Heart left ventricle (tissue), 13 donors: ENCODE measurements at regions not wholly inside any gene's neighbourhood (a gene's known extent, or its start where the extent isn't known, plus 50 kb on each side); places are given as distances from the start of the nearest gene placed in this dataset.

ENCODE experiments used
- POLR2A ChIP-seq, 2 donors: fragments of 450-650 bp; IDR thresholded peaks; one replicate each; pipeline ENCODE4 v1.6.1; 2017; ENCODE audit warnings: antibody characterized with exemption in 2 of 2, mild to moderate bottlenecking in 2 of 2, moderate library complexity in 2 of 2
- TF ChIP-seq, protein P1 (sequence below), 12 donors: fragments of 200-600 bp; sonication (generic) in 4 of 12; IDR thresholded peaks; one replicate each; pipeline versions ENCODE4 v1.5.0 to v1.8.0; 2018 to 2022; ENCODE audit warnings: antibody characterized with exemption in 12 of 12, mild to moderate bottlenecking in 5 of 12
- donor health status: ischemic (EF 13 %, LVEDD 7.1; RV severe dilation, severe dysfunction).
- donor health status: DM: no; HTN: yes; CAD: no.
- donor health status: DM: no; HTN: no; CAD: no.
- donor health status: ischemic (EF 25% LVEDD 6.9; RV normal size, moderate dysfunction).
- donor health status: ischemic (EF 25% LVEDD 5.7; RV mildly dilated, moderate dysfunction).
- donor health status: ischemic (EF 35%, LVEDD 5.7; RV mildly dilated, moderate dysfunction).
- donor health status: nonischemic (EF 11% LVEDD 7.7; RV severe dilation, severe dysfunction).
- donor health status: DM: yes; HTN: yes; CAD: no.
- donor health status: PGD.
- donor health status: ischemic (EF 29% LVEDD 5.4; RV normal size, mild dysfunction).
- donor health status: nonischemic (EF 23%, LVEDD 6.1; RV moderate dilation, normal function).

DNA sequence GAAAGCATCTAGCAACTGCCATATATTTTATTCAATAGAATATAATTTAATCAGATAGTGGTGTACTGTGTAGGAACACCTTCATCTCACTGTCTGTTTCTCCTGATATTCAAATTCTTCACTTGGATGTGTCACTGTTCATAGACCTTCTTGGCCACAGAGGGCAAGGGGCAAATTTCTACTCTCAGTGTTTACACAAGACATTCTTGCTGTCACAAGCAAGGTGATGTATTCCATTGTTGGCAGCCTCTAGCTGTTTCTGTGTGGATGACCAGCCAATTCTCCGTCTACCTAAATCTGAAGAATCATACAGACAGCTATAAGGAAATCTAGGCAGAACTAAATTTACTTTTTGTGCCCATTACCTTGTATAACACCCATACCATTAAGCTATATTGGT is 948.3 kb downstream of the CNTNAP5 start:
- TF ChIP-seq, protein P1, sequence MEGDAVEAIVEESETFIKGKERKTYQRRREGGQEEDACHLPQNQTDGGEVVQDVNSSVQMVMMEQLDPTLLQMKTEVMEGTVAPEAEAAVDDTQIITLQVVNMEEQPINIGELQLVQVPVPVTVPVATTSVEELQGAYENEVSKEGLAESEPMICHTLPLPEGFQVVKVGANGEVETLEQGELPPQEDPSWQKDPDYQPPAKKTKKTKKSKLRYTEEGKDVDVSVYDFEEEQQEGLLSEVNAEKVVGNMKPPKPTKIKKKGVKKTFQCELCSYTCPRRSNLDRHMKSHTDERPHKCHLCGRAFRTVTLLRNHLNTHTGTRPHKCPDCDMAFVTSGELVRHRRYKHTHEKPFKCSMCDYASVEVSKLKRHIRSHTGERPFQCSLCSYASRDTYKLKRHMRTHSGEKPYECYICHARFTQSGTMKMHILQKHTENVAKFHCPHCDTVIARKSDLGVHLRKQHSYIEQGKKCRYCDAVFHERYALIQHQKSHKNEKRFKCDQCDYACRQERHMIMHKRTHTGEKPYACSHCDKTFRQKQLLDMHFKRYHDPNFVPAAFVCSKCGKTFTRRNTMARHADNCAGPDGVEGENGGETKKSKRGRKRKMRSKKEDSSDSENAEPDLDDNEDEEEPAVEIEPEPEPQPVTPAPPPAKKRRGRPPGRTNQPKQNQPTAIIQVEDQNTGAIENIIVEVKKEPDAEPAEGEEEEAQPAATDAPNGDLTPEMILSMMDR (IDR thresholded peaks at IDR 0.05): no peak
- no peak for TF ChIP-seq POLR2A (IDR thresholded peaks at IDR 0.05)
